PC-3 (cell line): ENCODE measurements at regions not wholly inside any gene's neighbourhood (a gene's known extent, or its start where the extent isn't known, plus 50 kb on each side); places are given as distances from the start of the nearest gene placed in this dataset.

ENCODE experiments used
- ATAC-seq: fragments of 200-7000 bp; cut with Tn5 transposase; 2 replicates; pipeline ENCODE4 v1.9.1; 2020; ENCODE audit warnings: mild to moderate bottlenecking, moderate library complexity
- BruUV-seq: library from RNA; stranded (reverse); fragments of 400-500 nt; replicated peaks from 2 replicates; lab custom pipeline; 2021; lab: Mats Ljungman, UMichigan
- CTCF ChIA-PET: fragments of 300-600 bp; sonication (Branson Sonifier 250); formaldehyde crosslinking; loops from one replicate; lab custom pipeline; 2022; ENCODE audit warnings: antibody characterized with exemption; lab: Charles Lee
- POLR2A ChIA-PET: fragments of 300-600 bp; sonication (Branson Sonifier 250); formaldehyde crosslinking; loops from one replicate; lab custom pipeline; 2022; ENCODE audit warnings: antibody characterized with exemption; ENCODE audit not compliant: unreplicated experiment; lab: Charles Lee
- DNase-seq: peaks from one replicate; pipeline ENCODE4 v3.0.0-alpha.2; 2015
- H2AFZ ChIP-seq: fragments of 300-600 bp; sonication (generic); 2 replicates; pipeline ENCODE4 v1.6.0; 2016; ENCODE audit warnings: antibody characterized with exemption, low read length
- H3F3A ChIP-seq: fragments of 300-600 bp; sonication (generic); one replicate; pipeline ENCODE4 v1.6.0; 2017; ENCODE audit warnings: antibody characterized with exemption, low read length, control low read depth, mild to moderate bottlenecking; ENCODE audit not compliant: unreplicated experiment
- H3K27ac ChIP-seq: fragments of 300-600 bp; sonication (generic); 2 replicates; pipeline ENCODE4 v1.5.1; 2016; ENCODE audit warnings: mild to moderate bottlenecking, low read length
- H3K27me3 ChIP-seq: fragments of 300-600 bp; sonication (generic); 2 replicates; pipeline ENCODE4 v1.6.1; 2016; ENCODE audit warnings: low read length, mixed read lengths
- H3K36me3 ChIP-seq: fragments of 300-600 bp; sonication (generic); 2 replicates; pipeline ENCODE4 v1.6.1; 2016; ENCODE audit warnings: low read depth, mixed run types, low read length, mixed read lengths
- H3K4me1 ChIP-seq: fragments of 300-600 bp; sonication (generic); 2 replicates; pipeline ENCODE4 v1.5.1; 2016; ENCODE audit warnings: low read length; ENCODE audit not compliant: insufficient read depth
- H3K4me2 ChIP-seq: fragments of 300-600 bp; sonication (generic); 2 replicates; pipeline ENCODE4 v1.6.0; 2016; ENCODE audit warnings: low read length
- H3K4me3 ChIP-seq: fragments of 300-600 bp; sonication (generic); 2 replicates; pipeline ENCODE4 v1.5.1; 2016; ENCODE audit warnings: mild to moderate bottlenecking, low read length, mixed read lengths
- H3K79me2 ChIP-seq: fragments of 300-600 bp; sonication (generic); 2 replicates; pipeline ENCODE4 v1.6.1; 2017; ENCODE audit warnings: low read length, mixed read lengths
- H3K9ac ChIP-seq: fragments of 300-600 bp; sonication (generic); 2 replicates; pipeline ENCODE4 v1.6.0; 2016; ENCODE audit warnings: mild to moderate bottlenecking, low read length
- H3K9me2 ChIP-seq: fragments of 300-600 bp; sonication (generic); replicated peaks from 2 replicates; pipeline ENCODE4 v1.6.1; 2016; ENCODE audit warnings: mixed run types, low read length, mixed read lengths
- H3K9me3 ChIP-seq: fragments of 300-600 bp; sonication (generic); 2 replicates; pipeline ENCODE4 v1.6.1; 2016; ENCODE audit warnings: low read length, mixed read lengths
- H4K20me1 ChIP-seq: fragments of 300-600 bp; sonication (generic); 2 replicates; pipeline ENCODE4 v1.6.1; 2016; ENCODE audit warnings: low read length, mixed read lengths
- CTCF ChIP-seq: fragments of 300-600 bp; sonication (generic); conservative IDR thresholded peaks from 2 replicates; pipeline ENCODE4 v1.5.1; 2017; ENCODE audit warnings: antibody characterized with exemption, low read depth, mild to moderate bottlenecking, low read length
- EZH2 ChIP-seq: fragments of 300-600 bp; sonication (generic); IDR thresholded peaks from one replicate; pipeline ENCODE4 v1.6.1; 2017; ENCODE audit warnings: antibody characterized with exemption, mild to moderate bottlenecking, low read length; ENCODE audit not compliant: unreplicated experiment
- EZH2phosphoT487 ChIP-seq: fragments of 300-600 bp; sonication (generic); IDR thresholded peaks from 2 replicates; pipeline ENCODE4 v1.6.1; 2018; ENCODE audit warnings: mild to moderate bottlenecking, antibody characterized with exemption, low read length, borderline replicate concordance
- intact Hi-C: fragments of 100-400 bp; cut with micrococcal nuclease; formaldehyde crosslinking; loops from 2 replicates; pipeline ENCODE4 v1.9.0; 2023

- Histone ChIP-seq H3K9ac (no peak overlapping the region), H2AFZ (no peak overlapping the region), H4K20me1 (no peaks in the 10 kb centered on the region), H3F3A (no peaks in the 10 kb centered on the region), H3K9me2 (no peaks in the 10 kb centered on the region), H3K4me2 (no peak overlapping the region), H3K36me3 (no peaks in the 10 kb centered on the region), H3K79me2 (no peaks in the 10 kb centered on the region), H3K27ac (no peak overlapping the region), H3K4me3 (no peak overlapping the region), H3K27me3 (no peaks in the 10 kb centered on the region), H3K9me3 (0 out of 2 replicates have a peak, but pooled peaks cover 4% of the 10 kb centered on the region), H3K4me1 (no peaks in the 10 kb centered on the region)
- no TSS peak for BruUV-seq
- DNase-seq (peak; percentile 11), ATAC-seq (no peak)
- ChIA-PET POLR2A (no interaction called here), CTCF (no interaction called here)
- intact Hi-C loops, result no loop called here
- TF ChIP-seq CTCF (no peak), EZH2 (no peak), EZH2phosphoT487 (no peak)
Observed at GRCh38 chr7:45993621-45994020, 72.5 kb upstream of the IGFBP3 start.

- intact Hi-C loops, result no loop called here
- no peak overlapping the region for H3K9ac ChIP-seq
- H3K9me2 ChIP-seq, result no peaks in the 10 kb centered on the region
- no peak overlapping the region for H3K4me2 ChIP-seq
- DNase-seq, result no peak
- no peak for ATAC-seq
- no peaks in the 10 kb centered on the region for H3F3A ChIP-seq
- no peaks in the 10 kb centered on the region for H3K4me1 ChIP-seq
- no peaks in the 10 kb centered on the region for H3K27me3 ChIP-seq
- ChIA-PET POLR2A (no interaction called here), CTCF (no interaction called here)
- H2AFZ ChIP-seq, result no peak overlapping the region
- no peak overlapping the region for H3K4me3 ChIP-seq
- no peak for TF ChIP-seq EZH2
- TF ChIP-seq EZH2phosphoT487, result no peak
- no peak for TF ChIP-seq CTCF
- H3K27ac ChIP-seq, result no peak overlapping the region
- no peaks in the 10 kb centered on the region for H3K79me2 ChIP-seq
- no TSS peak for BruUV-seq
- H3K36me3 ChIP-seq, result no peaks in the 10 kb centered on the region
- no peaks in the 10 kb centered on the region for H4K20me1 ChIP-seq
- H3K9me3 ChIP-seq, result 0 out of 2 replicates have a peak, but pooled peaks cover 4% of the 10 kb centered on the region
Observed at GRCh38 chr7:45992826-45993225, 71.8 kb upstream of the IGFBP3 start.

- H3K79me2 ChIP-seq, result no peaks in the 10 kb centered on the region
- no peak overlapping the region for H3K9ac ChIP-seq
- intact Hi-C loops, result no loop called here
- no peaks in the 10 kb centered on the region for H3K36me3 ChIP-seq
- no peak overlapping the region for H2AFZ ChIP-seq
- CTCF ChIA-PET, result no interaction called here
- no peak overlapping the region for H3K4me3 ChIP-seq
- no TSS peak for BruUV-seq
- ATAC-seq (no peak), DNase-seq (no peak)
- H3K4me2 ChIP-seq, result no peak overlapping the region
- no peaks in the 10 kb centered on the region for H3K9me3 ChIP-seq
- H3K4me1 ChIP-seq, result no peaks in the 10 kb centered on the region
- no peaks in the 10 kb centered on the region for H4K20me1 ChIP-seq
- no peaks in the 10 kb centered on the region for H3K27me3 ChIP-seq
- H3K27ac ChIP-seq, result no peak overlapping the region
- H3F3A ChIP-seq, result no peaks in the 10 kb centered on the region
- POLR2A ChIA-PET, result interaction anchor here (0.5 to 0.6 kb wide), 2 partner anchors 17 to 68 kb away, joined by 3 to 5 read pairs; no protein-coding TSS in a partner anchor
- TF ChIP-seq EZH2phosphoT487 (no peak), CTCF (no peak), EZH2 (no peak)
- no peaks in the 10 kb centered on the region for H3K9me2 ChIP-seq
Observed at GRCh38 chr7:45990276-45990675, 69.2 kb upstream of the IGFBP3 start.
